ENCODE measurements at regions not wholly inside any gene's neighbourhood (a gene's known extent, or its start where the extent isn't known, plus 50 kb on each side); places are given as distances from the start of the nearest gene placed in this dataset.

GRCh38 chr1:58405660-58406059 lies 140.9 kb downstream of the OMA1 start:
- H3K27me3 Mint-ChIP-seq (ENCODE audit: low read depth, unreplicated experiment): peaks cover 25% of the 10 kb centered on the region
- H4K20me1 ChIP-seq (ENCODE audit: insufficient read depth, low read length): no peaks in the 10 kb centered on the region
- H3K4me3 Mint-ChIP-seq (ENCODE audit: unreplicated experiment): no peak overlapping the region
- peaks cover 8% of the 10 kb centered on the region for H3K4me1 Mint-ChIP-seq (ENCODE audit: low read depth, unreplicated experiment)
- no peak overlapping the region for H3K27ac Mint-ChIP-seq (ENCODE audit: unreplicated experiment)
- no peaks in the 10 kb centered on the region for H3K36me3 ChIP-seq (ENCODE audit: insufficient read depth, low read length)
- H3K79me2 ChIP-seq (ENCODE audit: insufficient read depth, low read length): no peaks in the 10 kb centered on the region
- peaks cover 19% of the 10 kb centered on the region for H3K4me1 ChIP-seq (ENCODE audit: insufficient read depth, low read length)
- H3K27me3 ChIP-seq (ENCODE audit: insufficient read depth, low read length): no peaks in the 10 kb centered on the region
- no peak overlapping the region for H3K4me3 ChIP-seq (ENCODE audit: insufficient read depth, low read depth, low read length)
- no peaks in the 10 kb centered on the region for H3K9me3 ChIP-seq (ENCODE audit: insufficient read depth, low read depth, low read length)
- TF ChIP-seq CTCF (IDR thresholded peaks at IDR 0.05; ENCODE audit: insufficient read depth, low read depth, low read length): no peak
- no peak for TF ChIP-seq EZH2 (IDR thresholded peaks at IDR 0.05; ENCODE audit: insufficient read depth, low read length)
- peaks cover 2% of the 10 kb centered on the region for H3K36me3 Mint-ChIP-seq (ENCODE audit: low read depth, unreplicated experiment)
- H3K27ac ChIP-seq (ENCODE audit: low read depth, low read length): no peak overlapping the region
- DNase-seq (ENCODE audit: low read depth) (no peak), FAIRE-seq (no peak)
- H3K9ac ChIP-seq (ENCODE audit: low read length): no peak overlapping the region
- H2AFZ ChIP-seq (ENCODE audit: low read depth, low read length): no peak overlapping the region
- H3K4me2 ChIP-seq (ENCODE audit: low read length): no peak overlapping the region
- peaks cover 2% of the 10 kb centered on the region for H3K9me3 Mint-ChIP-seq (ENCODE audit: unreplicated experiment)

GRCh38 chr1:58403894-58404293 lies 142.6 kb downstream of the OMA1 start:
- Histone ChIP-seq H3K27me3 (ENCODE audit: insufficient read depth, low read length) (no peaks in the 10 kb centered on the region), H3K9ac (ENCODE audit: low read length) (no peak overlapping the region), H3K79me2 (ENCODE audit: insufficient read depth, low read length) (no peaks in the 10 kb centered on the region), H3K4me1 (ENCODE audit: insufficient read depth, low read length) (peaks cover 10% of the 10 kb centered on the region), H4K20me1 (ENCODE audit: insufficient read depth, low read length) (no peaks in the 10 kb centered on the region), H3K36me3 (ENCODE audit: insufficient read depth, low read length) (no peaks in the 10 kb centered on the region), H3K27ac (ENCODE audit: low read depth, low read length) (no peak overlapping the region), H3K4me2 (ENCODE audit: low read length) (no peak overlapping the region), H2AFZ (ENCODE audit: low read depth, low read length) (no peak overlapping the region), H3K9me3 (ENCODE audit: insufficient read depth, low read depth, low read length) (no peaks in the 10 kb centered on the region), H3K4me3 (ENCODE audit: insufficient read depth, low read depth, low read length) (no peak overlapping the region)
- Mint-ChIP-seq H3K27ac (ENCODE audit: unreplicated experiment) (no peak overlapping the region), H3K4me3 (ENCODE audit: unreplicated experiment) (no peak overlapping the region), H3K9me3 (ENCODE audit: unreplicated experiment) (peaks cover 2% of the 10 kb centered on the region), H3K4me1 (ENCODE audit: low read depth, unreplicated experiment) (peaks cover 6% of the 10 kb centered on the region), H3K36me3 (ENCODE audit: low read depth, unreplicated experiment) (peaks cover 2% of the 10 kb centered on the region), H3K27me3 (ENCODE audit: low read depth, unreplicated experiment) (peaks cover 25% of the 10 kb centered on the region)
- TF ChIP-seq EZH2 (IDR thresholded peaks at IDR 0.05; ENCODE audit: insufficient read depth, low read length) (no peak), CTCF (IDR thresholded peaks at IDR 0.05; ENCODE audit: insufficient read depth, low read depth, low read length) (no peak)
- DNase-seq (ENCODE audit: low read depth) (no peak), FAIRE-seq (no peak)

GRCh38 chr1:58402444-58402843 lies 144.1 kb downstream of the OMA1 start:
- Histone ChIP-seq H3K9ac (ENCODE audit: low read length) (peak overlapping the region; percentile 24), H4K20me1 (ENCODE audit: insufficient read depth, low read length) (no peaks in the 10 kb centered on the region), H3K36me3 (ENCODE audit: insufficient read depth, low read length) (no peaks in the 10 kb centered on the region), H3K4me3 (ENCODE audit: insufficient read depth, low read depth, low read length) (peak overlapping the region; percentile 3), H3K27ac (ENCODE audit: low read depth, low read length) (no peak overlapping the region), H3K79me2 (ENCODE audit: insufficient read depth, low read length) (no peaks in the 10 kb centered on the region), H3K27me3 (ENCODE audit: insufficient read depth, low read length) (no peaks in the 10 kb centered on the region), H3K9me3 (ENCODE audit: insufficient read depth, low read depth, low read length) (no peaks in the 10 kb centered on the region), H3K4me1 (ENCODE audit: insufficient read depth, low read length) (peaks cover 17% of the 10 kb centered on the region), H2AFZ (ENCODE audit: low read depth, low read length) (peak overlapping the region; percentile 57), H3K4me2 (ENCODE audit: low read length) (peak overlapping the region; percentile 71)
- DNase-seq (ENCODE audit: low read depth) (peak; percentile 56), FAIRE-seq (peak; percentile 65)
- peaks cover 15% of the 10 kb centered on the region for H3K4me1 Mint-ChIP-seq (ENCODE audit: low read depth, unreplicated experiment)
- H3K27ac Mint-ChIP-seq (ENCODE audit: unreplicated experiment): no peak overlapping the region
- H3K36me3 Mint-ChIP-seq (ENCODE audit: low read depth, unreplicated experiment): peaks cover 2% of the 10 kb centered on the region
- H3K4me3 Mint-ChIP-seq (ENCODE audit: unreplicated experiment): no peak overlapping the region
- TF ChIP-seq EZH2 (IDR thresholded peaks at IDR 0.05; ENCODE audit: insufficient read depth, low read length) (no peak), CTCF (IDR thresholded peaks at IDR 0.05; ENCODE audit: insufficient read depth, low read depth, low read length) (no peak)
- peaks cover 17% of the 10 kb centered on the region for H3K27me3 Mint-ChIP-seq (ENCODE audit: low read depth, unreplicated experiment)
- peaks cover 2% of the 10 kb centered on the region for H3K9me3 Mint-ChIP-seq (ENCODE audit: unreplicated experiment)

Measured in astrocyte (in vitro differentiated cells and primary cell).